ENCODE measurements at regions not wholly inside any gene's neighbourhood (a gene's known extent, or its start where the extent isn't known, plus 50 kb on each side); places are given as distances from the start of the nearest gene placed in this dataset.
"Not testable (repeated sequence)": the region's sequence is repeated elsewhere in the genome, so short reads cannot be mapped to it uniquely, and the experiment has no call there.

DNA sequence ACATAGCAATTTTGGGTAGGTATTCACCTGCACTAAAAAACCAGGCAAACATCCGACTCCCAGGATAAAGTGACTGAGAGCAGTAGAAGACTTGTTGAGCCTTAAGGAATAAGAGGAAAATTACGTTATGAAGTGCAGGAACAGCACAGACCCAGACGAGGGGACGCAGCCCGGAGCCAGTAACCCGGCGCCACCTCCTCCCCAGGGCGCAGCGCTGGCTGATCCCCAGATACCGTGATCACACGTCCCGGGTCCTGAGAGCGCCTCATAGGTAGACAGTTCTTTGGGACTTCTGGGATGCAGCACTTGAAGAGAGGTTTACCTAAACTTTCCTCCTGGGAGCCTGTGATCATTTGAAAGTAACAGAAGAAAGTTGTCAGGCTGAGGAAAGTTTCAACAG is 1379.7 kb downstream of the CDH12 start:
- not testable (repeated sequence) for H4K20me1 ChIP-seq (ENCODE audit: insufficient read depth, low read length); H2AFZ ChIP-seq (ENCODE audit: low read length); H3K27me3 ChIP-seq (replicated peaks; ENCODE audit: insufficient read depth, low read length); DNase-seq; H3K9me2 ChIP-seq (replicated peaks; ENCODE audit: insufficient read depth, low read length); H3F3A ChIP-seq (ENCODE audit: insufficient read depth, low read length); H3K79me2 ChIP-seq (ENCODE audit: low read length); H3K4me2 ChIP-seq (ENCODE audit: low read depth, low read length); H3K4me1 ChIP-seq (ENCODE audit: low read length); H3K9me3 ChIP-seq (replicated peaks; ENCODE audit: insufficient read depth, low read length); H3K27ac ChIP-seq (ENCODE audit: low read length); H3K36me3 ChIP-seq (replicated peaks; ENCODE audit: insufficient read depth, low read length); H3K9ac ChIP-seq (ENCODE audit: low read length); H3K4me3 ChIP-seq (ENCODE audit: low read length)

GRCh38 chr5:21471691-21472090 is 1381.5 kb downstream of the CDH12 start:
- H3K9ac ChIP-seq (ENCODE audit: low read length); H3K36me3 ChIP-seq (replicated peaks; ENCODE audit: insufficient read depth, low read length); H3K4me2 ChIP-seq (ENCODE audit: low read depth, low read length); H2AFZ ChIP-seq (ENCODE audit: low read length); H3F3A ChIP-seq (ENCODE audit: insufficient read depth, low read length); DNase-seq; H4K20me1 ChIP-seq (ENCODE audit: insufficient read depth, low read length); H3K27me3 ChIP-seq (replicated peaks; ENCODE audit: insufficient read depth, low read length); H3K9me2 ChIP-seq (replicated peaks; ENCODE audit: insufficient read depth, low read length); H3K4me3 ChIP-seq (ENCODE audit: low read length); H3K27ac ChIP-seq (ENCODE audit: low read length); H3K4me1 ChIP-seq (ENCODE audit: low read length); H3K79me2 ChIP-seq (ENCODE audit: low read length); H3K9me3 ChIP-seq (replicated peaks; ENCODE audit: insufficient read depth, low read length): not testable (repeated sequence)

DNA sequence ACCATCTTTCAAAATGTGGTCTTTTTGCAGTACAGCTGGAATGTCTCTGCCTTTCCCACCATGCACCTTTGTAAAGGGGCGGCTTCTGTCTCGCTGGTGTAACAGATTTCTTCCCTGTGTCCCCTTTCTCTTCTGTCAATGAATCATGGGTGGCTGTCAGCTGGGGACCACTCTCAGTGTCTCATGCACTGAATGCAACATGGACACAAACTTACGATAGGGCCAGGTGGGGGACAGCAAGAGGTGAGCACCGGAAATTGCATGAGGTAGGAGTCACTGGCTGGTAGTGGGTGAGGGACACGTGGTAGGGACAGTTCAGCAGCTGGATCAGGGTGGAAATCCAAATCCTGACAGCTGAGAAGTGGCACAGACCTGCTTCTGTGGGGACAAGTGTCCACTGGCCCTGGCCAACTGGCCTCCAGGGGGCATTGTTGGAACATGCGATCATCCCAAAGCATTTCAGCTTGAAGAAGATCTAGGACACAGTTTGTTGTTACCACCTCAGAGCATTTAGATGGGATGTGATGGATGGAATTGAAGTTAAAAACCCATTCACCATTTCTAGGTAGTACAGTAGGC is 1383.5 kb downstream of the CDH12 start:
- not testable (repeated sequence) for H3F3A ChIP-seq (ENCODE audit: insufficient read depth, low read length); H3K4me2 ChIP-seq (ENCODE audit: low read depth, low read length); H3K79me2 ChIP-seq (ENCODE audit: low read length); H3K36me3 ChIP-seq (replicated peaks; ENCODE audit: insufficient read depth, low read length); H3K27me3 ChIP-seq (replicated peaks; ENCODE audit: insufficient read depth, low read length); H3K4me1 ChIP-seq (ENCODE audit: low read length); H3K4me3 ChIP-seq (ENCODE audit: low read length); H4K20me1 ChIP-seq (ENCODE audit: insufficient read depth, low read length); H3K9me2 ChIP-seq (replicated peaks; ENCODE audit: insufficient read depth, low read length); H3K9ac ChIP-seq (ENCODE audit: low read length); H3K9me3 ChIP-seq (replicated peaks; ENCODE audit: insufficient read depth, low read length); H2AFZ ChIP-seq (ENCODE audit: low read length); H3K27ac ChIP-seq (ENCODE audit: low read length)
- TF ChIP-seq CTCF (IDR thresholded peaks at IDR 0.05; ENCODE audit: low read length), result peak; percentile 20
- DNase-seq, result peak; percentile 9

GRCh38 chr5:21467544-21467943 is 1385.6 kb downstream of the CDH12 start:
- not testable (repeated sequence) for H3K27me3 ChIP-seq (replicated peaks; ENCODE audit: insufficient read depth, low read length); H2AFZ ChIP-seq (ENCODE audit: low read length); H3K4me2 ChIP-seq (ENCODE audit: low read depth, low read length); H3K4me1 ChIP-seq (ENCODE audit: low read length); H3F3A ChIP-seq (ENCODE audit: insufficient read depth, low read length); H3K4me3 ChIP-seq (ENCODE audit: low read length); H3K36me3 ChIP-seq (replicated peaks; ENCODE audit: insufficient read depth, low read length); H4K20me1 ChIP-seq (ENCODE audit: insufficient read depth, low read length); H3K9me2 ChIP-seq (replicated peaks; ENCODE audit: insufficient read depth, low read length); H3K79me2 ChIP-seq (ENCODE audit: low read length); DNase-seq; H3K9ac ChIP-seq (ENCODE audit: low read length); H3K27ac ChIP-seq (ENCODE audit: low read length); H3K9me3 ChIP-seq (replicated peaks; ENCODE audit: insufficient read depth, low read length)

- H3K27ac ChIP-seq (ENCODE audit: low read length); H3K4me1 ChIP-seq (ENCODE audit: low read length); H3K36me3 ChIP-seq (replicated peaks; ENCODE audit: insufficient read depth, low read length); H3K27me3 ChIP-seq (replicated peaks; ENCODE audit: insufficient read depth, low read length); H3K9me3 ChIP-seq (replicated peaks; ENCODE audit: insufficient read depth, low read length); H3K79me2 ChIP-seq (ENCODE audit: low read length); H3K9me2 ChIP-seq (replicated peaks; ENCODE audit: insufficient read depth, low read length); H3K4me2 ChIP-seq (ENCODE audit: low read depth, low read length); DNase-seq; H4K20me1 ChIP-seq (ENCODE audit: insufficient read depth, low read length); H3F3A ChIP-seq (ENCODE audit: insufficient read depth, low read length): not testable (repeated sequence)
- H2AFZ ChIP-seq (ENCODE audit: low read length), result peak overlapping the region; percentile 69; the same call in 1 of the 2 replicates
- H3K9ac ChIP-seq (ENCODE audit: low read length), result peak overlapping the region; percentile 59; the same call in 1 of the 2 replicates
- H3K4me3 ChIP-seq (ENCODE audit: low read length), result peak overlapping the region; percentile 67
Measured at GRCh38 chr5:21459744-21460073, 1393.4 kb downstream of the CDH12 start.

Data from MM.1S (cell line).